Ovary (tissue), 7 donors: ENCODE measurements at regions not wholly inside any gene's neighbourhood (a gene's known extent, or its start where the extent isn't known, plus 50 kb on each side); places are given as distances from the start of the nearest gene placed in this dataset.

ENCODE experiments used
- DNase-seq, 5 donors: peaks; one replicate each; pipeline ENCODE4 v3.0.0-alpha.2; 2019 to 2020
- H3K27ac ChIP-seq, 2 donors: fragments of 200-600 bp; one replicate each; pipeline versions ENCODE4 v1.5.1 to v1.8.0; 2019 to 2022
- H3K27me3 ChIP-seq: fragments of 200-600 bp; one replicate; pipeline ENCODE4 v1.8.0; 2022
- H3K36me3 ChIP-seq: fragments of 200-600 bp; sonication (generic); one replicate; pipeline ENCODE4 v1.5.1; 2019
- H3K4me1 ChIP-seq: one replicate; pipeline ENCODE4 v1.8.1; 2013; ENCODE audit warnings: mild to moderate bottlenecking, moderate library complexity; ENCODE audit not compliant: insufficient read depth
- H3K4me3 ChIP-seq: fragments of 200-600 bp; sonication (generic); one replicate; pipeline ENCODE4 v1.5.1; 2017
- H3K9me3 ChIP-seq, 2 donors: fragments of 200-600 bp in 1 of 2; sonication (generic) in 1 of 2; one replicate each; pipeline versions ENCODE4 v1.5.1 to v1.8.1; 2013 to 2019; ENCODE audit warnings: mild to moderate bottlenecking in 1 of 2, moderate library complexity in 1 of 2
- EP300 ChIP-seq: sonication (generic); formaldehyde crosslinking; IDR thresholded peaks from one replicate; pipeline ENCODE4 v1.6.1; 2017; ENCODE audit warnings: antibody characterized with exemption
- POLR2A ChIP-seq: fragments of 450-650 bp; IDR thresholded peaks from one replicate; pipeline ENCODE4 v1.6.1; 2017; ENCODE audit warnings: antibody characterized with exemption, mild to moderate bottlenecking, moderate library complexity
- WGBS, 3 donors: extraction: QIAGEN DNeasy Blood & Tissue Kit in 1 of 3; methylation state at CpG; one replicate each; pipeline versions ENCODE4 v1.1.5 to v1.1.7; 2013 to 2017; 5-methylcytosine and 5-hydroxymethylcytosine counted together
- intact Hi-C, 4 donors: fragments of 100-400 bp; cut with DNase I; formaldehyde crosslinking; loops; one replicate each; pipeline versions ENCODE4 v1.11.0 to v1.15.1; 2022 to 2023
- TF ChIP-seq, protein P1 (sequence below), 3 donors: fragments of 450-650 bp in 2 of 3; fragments of 200-600 bp in 1 of 3; IDR thresholded peaks; one replicate each; pipeline versions ENCODE4 v1.5.1 to v1.8.0; 2016 to 2022; ENCODE audit warnings: antibody characterized with exemption in 3 of 3, mild to moderate bottlenecking in 1 of 3
- donor health status: DM: no; HTN: no; CAD: no; lungs with moderate emphysema.
- donor health status: DM: no; HTN: no; CAD: no.
- donor health status: Bipolar disorder and iron deficiency.
- donor health status: DM: no; HTN: no; CAD: no.
- donor health status: DM: yes; HTN: yes; CAD: no.

DNA sequence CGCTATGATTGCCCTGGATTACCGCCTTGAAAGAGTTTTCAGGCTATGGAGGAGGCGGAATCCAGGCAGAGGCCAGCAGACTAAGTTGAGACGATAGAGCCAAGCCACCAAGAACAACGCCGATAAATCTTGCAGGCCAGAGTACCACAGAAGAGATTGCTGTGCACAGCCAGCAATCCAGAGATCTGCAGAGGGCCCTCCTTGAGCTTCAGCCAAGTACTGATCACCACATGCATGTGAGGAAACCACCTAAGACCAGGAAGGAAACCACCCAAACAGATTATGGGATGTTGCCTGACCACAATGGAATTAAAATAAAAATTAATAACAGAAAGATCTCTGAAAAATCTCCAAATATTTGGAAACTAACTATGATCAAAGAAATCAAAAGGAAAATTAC is 74.9 kb downstream of the GCNT4 start:
- H3K27ac ChIP-seq: no peak overlapping the region
- H3K36me3 ChIP-seq: no peaks in the 10 kb centered on the region
- no peak for DNase-seq
- H3K9me3 ChIP-seq: no peaks in the 10 kb centered on the region
- no peaks in the 10 kb centered on the region for H3K27me3 ChIP-seq
- TF ChIP-seq POLR2A (no peak), EP300 (no peak)
- TF ChIP-seq, protein P1, sequence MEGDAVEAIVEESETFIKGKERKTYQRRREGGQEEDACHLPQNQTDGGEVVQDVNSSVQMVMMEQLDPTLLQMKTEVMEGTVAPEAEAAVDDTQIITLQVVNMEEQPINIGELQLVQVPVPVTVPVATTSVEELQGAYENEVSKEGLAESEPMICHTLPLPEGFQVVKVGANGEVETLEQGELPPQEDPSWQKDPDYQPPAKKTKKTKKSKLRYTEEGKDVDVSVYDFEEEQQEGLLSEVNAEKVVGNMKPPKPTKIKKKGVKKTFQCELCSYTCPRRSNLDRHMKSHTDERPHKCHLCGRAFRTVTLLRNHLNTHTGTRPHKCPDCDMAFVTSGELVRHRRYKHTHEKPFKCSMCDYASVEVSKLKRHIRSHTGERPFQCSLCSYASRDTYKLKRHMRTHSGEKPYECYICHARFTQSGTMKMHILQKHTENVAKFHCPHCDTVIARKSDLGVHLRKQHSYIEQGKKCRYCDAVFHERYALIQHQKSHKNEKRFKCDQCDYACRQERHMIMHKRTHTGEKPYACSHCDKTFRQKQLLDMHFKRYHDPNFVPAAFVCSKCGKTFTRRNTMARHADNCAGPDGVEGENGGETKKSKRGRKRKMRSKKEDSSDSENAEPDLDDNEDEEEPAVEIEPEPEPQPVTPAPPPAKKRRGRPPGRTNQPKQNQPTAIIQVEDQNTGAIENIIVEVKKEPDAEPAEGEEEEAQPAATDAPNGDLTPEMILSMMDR (IDR thresholded peaks at IDR 0.05): no peak
- no peak overlapping the region for H3K4me3 ChIP-seq
- 81 to 88% (median 83%) methylated on average over 6 of the region's 6 CpGs for WGBS, 3 donors
- intact Hi-C loops: no loop called here
- no peaks in the 10 kb centered on the region for H3K4me1 ChIP-seq

DNA sequence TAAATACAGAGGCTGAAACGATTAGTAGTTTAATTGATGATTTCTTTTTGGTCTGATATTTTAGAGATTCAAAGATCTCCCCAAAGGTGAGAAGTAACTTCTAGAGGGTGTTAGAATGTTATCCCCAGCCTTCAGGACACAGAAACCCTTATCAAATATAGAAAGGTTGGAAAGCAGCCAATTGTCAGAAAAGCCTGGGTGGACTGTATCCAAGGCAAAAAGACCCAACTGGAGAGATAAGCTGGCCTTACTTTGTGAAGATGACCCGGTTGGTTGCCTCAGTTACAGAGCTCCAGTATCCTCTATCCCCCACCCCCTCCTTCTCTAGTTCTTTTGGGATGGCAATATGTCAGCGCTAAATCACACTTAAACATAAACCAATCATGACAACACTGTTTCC is 75.7 kb downstream of the GCNT4 start:
- intact Hi-C loops: no loop called here
- no peaks in the 10 kb centered on the region for H3K36me3 ChIP-seq
- TF ChIP-seq EP300 (no peak), POLR2A (no peak)
- TF ChIP-seq, protein P1 (IDR thresholded peaks at IDR 0.05): no peak
- no peaks in the 10 kb centered on the region for H3K9me3 ChIP-seq
- WGBS, 3 donors: 53 to 78% (median 65%) methylated on average over 3 of the region's 3 CpGs
- H3K4me1 ChIP-seq: no peaks in the 10 kb centered on the region
- DNase-seq: no peak
- H3K27me3 ChIP-seq: no peaks in the 10 kb centered on the region
- H3K4me3 ChIP-seq: no peak overlapping the region
- no peak overlapping the region for H3K27ac ChIP-seq

DNA sequence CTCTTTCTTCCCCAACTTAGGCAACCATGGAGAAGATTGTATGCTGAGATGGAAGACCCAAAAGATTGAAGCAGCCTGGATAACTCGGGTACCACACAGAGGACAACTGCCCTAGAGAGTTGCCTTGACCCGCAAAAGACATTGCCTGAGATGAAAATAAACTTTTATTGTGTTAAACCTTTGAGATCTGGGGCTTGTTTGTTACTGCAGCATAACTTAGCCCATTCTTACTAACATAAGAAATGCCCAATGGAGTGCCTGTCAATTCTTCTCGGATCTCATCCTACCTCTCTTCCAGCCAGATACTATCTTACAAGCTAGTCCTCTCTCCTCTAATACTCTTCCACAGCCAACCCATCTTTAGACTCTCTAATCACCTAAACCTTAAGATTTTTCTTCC is 76.8 kb downstream of the GCNT4 start:
- Histone ChIP-seq H3K4me1 (no peaks in the 10 kb centered on the region), H3K36me3 (no peaks in the 10 kb centered on the region), H3K4me3 (no peak overlapping the region), H3K27me3 (no peaks in the 10 kb centered on the region), H3K9me3 (no peaks in the 10 kb centered on the region), H3K27ac (no peak overlapping the region)
- 90 to 94% (median 92%) methylated on average over 3 of the region's 3 CpGs for WGBS, 3 donors
- DNase-seq: no peak
- TF ChIP-seq, protein P1 (IDR thresholded peaks at IDR 0.05): no peak
- no peak for TF ChIP-seq POLR2A
- TF ChIP-seq EP300: no peak
- intact Hi-C loops: no loop called here

DNA sequence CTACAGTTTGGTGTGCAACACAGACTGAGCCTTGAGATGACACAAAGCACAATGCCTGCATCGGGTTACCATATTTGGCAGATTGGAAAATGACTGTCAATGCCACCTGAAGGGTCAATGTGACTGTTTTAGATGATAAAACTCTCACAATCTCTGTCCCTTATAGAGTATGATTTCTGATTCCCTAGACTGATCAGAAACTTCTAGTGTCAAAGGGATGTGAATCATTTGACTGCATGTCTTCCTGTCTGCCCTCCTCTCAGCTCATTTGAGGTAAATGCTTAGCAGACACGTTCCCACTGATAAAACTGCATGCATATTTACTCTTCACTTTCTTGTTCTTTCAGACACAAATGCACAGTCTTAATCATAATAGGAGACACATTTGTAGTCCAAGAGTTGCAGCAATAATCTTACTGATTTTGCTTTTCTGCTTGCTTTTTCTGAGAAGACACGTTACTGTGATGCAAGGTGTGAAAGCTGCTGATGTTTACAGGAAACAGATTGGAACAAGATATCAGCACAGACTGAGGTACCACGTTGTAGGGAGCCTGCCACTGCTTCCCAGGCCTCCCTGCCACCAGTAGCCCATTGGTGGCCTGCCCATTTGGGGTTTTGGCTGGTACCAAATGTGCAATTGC is 77.8 kb downstream of the GCNT4 start:
- H3K27me3 ChIP-seq: no peaks in the 10 kb centered on the region
- no peak for DNase-seq
- H3K4me3 ChIP-seq: no peak overlapping the region
- TF ChIP-seq, protein P1 (IDR thresholded peaks at IDR 0.05): no peak
- H3K27ac ChIP-seq: no peak overlapping the region
- intact Hi-C loops: no loop called here
- 61 to 62% (median 62%) methylated on average over 4 of the region's 4 CpGs for WGBS, 3 donors
- no peaks in the 10 kb centered on the region for H3K36me3 ChIP-seq
- no peaks in the 10 kb centered on the region for H3K9me3 ChIP-seq
- no peaks in the 10 kb centered on the region for H3K4me1 ChIP-seq
